ENCODE measurements at regions not wholly inside any gene's neighbourhood (a gene's known extent, or its start where the extent isn't known, plus 50 kb on each side); places are given as distances from the start of the nearest gene placed in this dataset.

DNA sequence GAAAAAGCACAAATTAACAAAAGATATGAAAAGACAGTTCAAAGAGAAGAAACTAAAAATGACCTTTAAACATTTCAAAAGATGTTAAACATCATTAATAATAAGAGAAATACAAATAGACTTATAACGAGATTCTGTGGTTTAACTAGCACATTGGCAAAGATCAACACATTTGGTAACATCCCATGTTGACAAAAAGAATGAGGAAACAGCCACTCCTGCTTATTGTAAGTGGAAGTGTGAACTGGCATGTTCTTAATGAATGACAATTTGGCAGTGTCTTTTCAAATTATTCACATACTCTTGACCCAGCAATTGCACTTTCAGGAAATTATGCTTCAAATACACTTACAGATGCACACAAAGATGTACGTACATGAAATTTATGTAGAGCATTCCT lies 176.3 kb downstream of the TLE1 start:
- DNase-seq = no peak
- TF ChIP-seq, protein P1, sequence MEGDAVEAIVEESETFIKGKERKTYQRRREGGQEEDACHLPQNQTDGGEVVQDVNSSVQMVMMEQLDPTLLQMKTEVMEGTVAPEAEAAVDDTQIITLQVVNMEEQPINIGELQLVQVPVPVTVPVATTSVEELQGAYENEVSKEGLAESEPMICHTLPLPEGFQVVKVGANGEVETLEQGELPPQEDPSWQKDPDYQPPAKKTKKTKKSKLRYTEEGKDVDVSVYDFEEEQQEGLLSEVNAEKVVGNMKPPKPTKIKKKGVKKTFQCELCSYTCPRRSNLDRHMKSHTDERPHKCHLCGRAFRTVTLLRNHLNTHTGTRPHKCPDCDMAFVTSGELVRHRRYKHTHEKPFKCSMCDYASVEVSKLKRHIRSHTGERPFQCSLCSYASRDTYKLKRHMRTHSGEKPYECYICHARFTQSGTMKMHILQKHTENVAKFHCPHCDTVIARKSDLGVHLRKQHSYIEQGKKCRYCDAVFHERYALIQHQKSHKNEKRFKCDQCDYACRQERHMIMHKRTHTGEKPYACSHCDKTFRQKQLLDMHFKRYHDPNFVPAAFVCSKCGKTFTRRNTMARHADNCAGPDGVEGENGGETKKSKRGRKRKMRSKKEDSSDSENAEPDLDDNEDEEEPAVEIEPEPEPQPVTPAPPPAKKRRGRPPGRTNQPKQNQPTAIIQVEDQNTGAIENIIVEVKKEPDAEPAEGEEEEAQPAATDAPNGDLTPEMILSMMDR (IDR thresholded peaks at IDR 0.05) = no peak
- no peak overlapping the region for H3K4me3 ChIP-seq
- no peaks in the 10 kb centered on the region for H3K36me3 ChIP-seq (ENCODE audit: low read depth)
- no peaks in the 10 kb centered on the region for H3K9me3 ChIP-seq
- intact Hi-C loops (cut with DNase I, micrococcal nuclease) = no loop called here
- no peaks in the 10 kb centered on the region for H3K4me1 ChIP-seq (ENCODE audit: low read depth)
- ATAC-seq = no peak

DNA sequence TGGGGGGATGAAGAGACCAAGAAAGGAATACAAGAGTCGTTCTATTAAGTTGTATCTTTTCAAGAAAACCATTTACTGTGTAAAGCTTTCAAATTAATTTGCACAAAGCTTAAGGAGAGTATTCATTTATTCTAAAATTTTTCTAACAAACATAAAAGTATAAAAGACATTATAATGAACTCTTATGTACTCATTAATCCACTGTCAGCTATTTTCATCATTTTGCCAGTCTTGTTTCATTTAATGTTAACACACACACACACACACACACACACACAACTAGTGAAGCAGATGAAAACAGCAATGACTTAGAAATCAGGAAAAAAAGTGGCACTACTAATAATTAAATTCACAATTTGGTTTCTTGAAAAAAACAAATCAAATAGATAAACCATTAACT lies 176.7 kb downstream of the TLE1 start:
- Histone ChIP-seq H3K4me3 (no peak overlapping the region), H3K4me1 (ENCODE audit: low read depth) (no peaks in the 10 kb centered on the region), H3K9me3 (no peaks in the 10 kb centered on the region), H3K36me3 (ENCODE audit: low read depth) (no peaks in the 10 kb centered on the region)
- intact Hi-C loops (cut with DNase I, micrococcal nuclease) = no loop called here
- no peak for ATAC-seq
- no peak for DNase-seq
- TF ChIP-seq, protein P1 (IDR thresholded peaks at IDR 0.05) = no peak

DNA sequence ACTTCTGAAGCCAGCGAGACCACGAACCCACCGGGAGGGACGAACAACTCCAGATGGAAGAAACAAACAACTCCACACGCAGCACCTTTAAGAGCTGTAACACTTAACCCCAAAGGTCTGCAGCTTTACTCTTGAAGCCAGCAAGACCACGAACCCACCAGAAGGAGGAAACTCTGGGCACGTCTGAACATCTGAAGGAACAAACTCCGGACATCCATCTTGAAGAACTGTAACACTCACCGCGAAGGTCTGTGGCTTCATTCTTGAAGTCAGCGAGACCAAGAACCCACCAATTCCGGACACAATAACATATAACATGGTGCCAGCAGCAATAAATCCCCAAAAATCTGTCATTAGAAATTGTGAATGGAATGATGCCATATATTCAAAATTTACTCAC lies 180.9 kb downstream of the TLE1 start:
- H3K4me1 ChIP-seq (ENCODE audit: low read depth) = no peaks in the 10 kb centered on the region
- no peaks in the 10 kb centered on the region for H3K9me3 ChIP-seq
- TF ChIP-seq, protein P1 (IDR thresholded peaks at IDR 0.05) = no peak
- H3K4me3 ChIP-seq = no peak overlapping the region
- intact Hi-C loops (cut with DNase I, micrococcal nuclease) = no loop called here
- no peaks in the 10 kb centered on the region for H3K36me3 ChIP-seq (ENCODE audit: low read depth)
- no peak for DNase-seq
- no peak for ATAC-seq

DNA sequence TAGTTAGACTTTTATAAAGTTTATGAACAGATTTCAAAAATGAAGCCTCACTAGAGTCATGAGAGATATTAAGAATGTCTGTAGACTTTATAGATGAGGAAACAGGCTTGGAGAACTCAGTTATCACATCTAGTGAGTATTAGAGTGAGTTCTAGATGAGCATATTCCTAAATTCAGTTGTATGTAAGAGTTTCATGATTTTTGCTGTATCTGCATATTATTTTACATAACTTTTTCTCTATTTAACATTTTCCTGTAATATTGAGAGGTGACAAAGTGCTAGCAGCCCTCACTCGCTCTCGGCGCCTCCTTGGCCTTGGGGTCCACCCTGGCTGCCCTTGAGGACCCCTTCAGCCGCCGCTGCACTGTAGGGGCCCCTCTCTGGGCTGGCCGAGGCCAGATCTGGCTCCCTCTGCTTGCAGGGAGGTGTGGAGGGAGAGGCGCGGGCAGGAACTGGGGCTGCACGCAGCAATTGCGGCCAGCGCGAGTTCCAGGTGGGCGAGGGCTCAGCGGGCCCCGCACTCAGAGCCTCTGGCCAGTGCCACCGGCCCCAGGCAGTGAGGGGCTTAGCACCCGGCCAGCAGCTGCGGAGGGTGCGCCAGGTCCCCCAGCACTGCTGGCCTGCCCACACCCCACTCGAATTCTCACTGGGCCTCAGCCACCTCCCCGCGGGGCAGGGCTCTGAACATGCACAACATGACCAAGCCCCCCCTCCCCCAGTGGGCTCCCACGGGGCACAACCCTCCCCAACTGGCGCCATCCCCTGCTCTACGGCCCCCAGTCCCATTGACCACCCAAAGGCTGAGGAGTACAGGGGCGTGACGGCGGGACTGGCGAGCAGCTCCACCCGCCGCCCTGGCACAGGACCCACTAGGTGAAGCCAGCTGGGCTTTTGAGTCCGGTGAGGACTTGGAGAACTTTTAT lies 182.1 kb downstream of the TLE1 start:
- no peaks in the 10 kb centered on the region for H3K36me3 ChIP-seq (ENCODE audit: low read depth)
- H3K9me3 ChIP-seq = no peaks in the 10 kb centered on the region
- no peak overlapping the region for H3K4me3 ChIP-seq
- ATAC-seq = no peak
- DNase-seq = no peak
- H3K4me1 ChIP-seq (ENCODE audit: low read depth) = no peaks in the 10 kb centered on the region
- intact Hi-C loops (cut with DNase I, micrococcal nuclease) = no loop called here
- TF ChIP-seq, protein P1 (IDR thresholded peaks at IDR 0.05) = no peak

DNA sequence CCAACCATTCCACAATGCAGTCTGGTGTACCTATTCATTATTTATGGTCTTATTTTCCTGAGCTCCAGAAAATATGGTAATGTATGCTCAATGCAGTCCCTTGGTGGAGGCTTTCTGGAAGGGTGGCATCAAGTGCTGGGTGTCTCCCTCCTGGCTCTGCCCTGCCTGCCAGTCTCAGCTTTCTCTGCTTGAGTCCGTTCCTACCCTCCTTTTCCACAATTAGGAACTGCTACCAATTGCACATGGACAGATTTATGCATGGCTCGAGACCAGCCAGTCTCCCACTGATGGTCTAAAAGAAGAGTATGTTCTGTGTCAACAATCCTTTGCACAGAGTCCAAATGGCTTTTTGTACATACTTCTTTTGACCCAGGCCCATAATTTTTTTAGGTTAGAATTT lies 189.8 kb downstream of the TLE1 start:
- Histone ChIP-seq H3K4me1 (ENCODE audit: low read depth) (no peaks in the 10 kb centered on the region), H3K4me3 (no peak overlapping the region), H3K9me3 (no peaks in the 10 kb centered on the region), H3K36me3 (ENCODE audit: low read depth) (no peaks in the 10 kb centered on the region)
- no peak for ATAC-seq
- DNase-seq = no peak
- TF ChIP-seq, protein P1 (IDR thresholded peaks at IDR 0.05) = no peak
- intact Hi-C loops (cut with DNase I, micrococcal nuclease) = no loop called here
